Right ventricle myocardium inferior (tissue), 1 donor: ENCODE measurements at regions not wholly inside any gene's neighbourhood (a gene's known extent, or its start where the extent isn't known, plus 50 kb on each side); places are given as distances from the start of the nearest gene placed in this dataset.
A peak's percentile ranks its signal among the peaks of the same experiment; 100 is the strongest.

Experiments
- ATAC-seq: fragments of 200-7000 bp; cut with Tn5 transposase; one replicate; pipeline ENCODE4 v1.9.1; 2020; ENCODE audit warnings: mild to moderate bottlenecking, moderate library complexity
- DNase-seq: peaks from one replicate; pipeline ENCODE4 v3.0.0; 2021; ENCODE audit errors: missing footprints
- intact Hi-C: fragments of 100-400 bp; cut with DNase I; formaldehyde crosslinking; loops from one replicate; pipeline ENCODE4 v1.11.0; 2022
- microRNA-seq: library from miRNA; unstranded; fragments of <30 nt; microRNA quantifications from one replicate; pipeline ENCODE4 v1.2.0, GENCODE V29; 2020
- donor health status: DM: no; HTN: yes; CAD: no; lungs with severe emphysema.

DNA sequence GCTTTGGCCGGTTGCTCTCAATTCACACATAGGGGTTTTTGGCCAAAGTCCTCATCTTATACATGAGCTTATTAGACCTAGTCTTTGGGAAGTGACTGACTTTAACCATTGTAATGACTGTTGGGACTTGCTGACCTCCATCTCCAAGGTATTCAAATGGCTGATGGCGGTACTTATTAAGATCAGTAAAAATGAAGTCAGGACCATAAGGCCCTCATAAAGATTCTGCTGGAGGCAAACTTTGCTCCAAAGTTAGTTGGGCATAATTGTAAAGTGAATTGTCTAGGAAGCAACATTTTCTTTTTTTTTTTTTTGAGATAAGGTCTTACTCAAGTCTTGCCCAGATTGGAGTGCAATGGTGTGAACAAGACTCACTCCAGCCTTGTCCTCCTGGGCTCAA is 76.3 kb upstream of the MKLN1 start:
- ATAC-seq, result no peak
- intact Hi-C loops, result no loop called here
- no peak for DNase-seq

DNA sequence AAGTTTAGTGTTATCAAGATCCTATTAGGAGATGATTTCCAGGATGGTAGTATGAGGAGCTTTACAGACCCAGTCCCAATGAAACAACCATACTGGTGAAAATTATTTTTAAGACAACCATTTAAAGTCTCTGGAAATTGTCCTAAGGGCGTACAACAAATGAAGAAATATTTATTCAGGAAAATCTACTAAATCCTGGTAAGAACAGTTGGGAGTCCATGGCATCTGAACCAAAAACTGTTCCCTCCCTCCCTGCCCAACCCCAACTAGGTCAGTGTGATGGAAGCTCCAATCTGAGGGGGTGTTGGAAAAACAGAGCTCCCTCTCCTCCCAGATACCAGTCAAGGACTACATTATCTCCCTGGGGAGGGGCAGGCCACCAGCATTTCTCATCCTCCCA is 74.7 kb upstream of the MKLN1 start:
- intact Hi-C loops, result no loop called here
- ATAC-seq (no peak), DNase-seq (no peak)

DNA sequence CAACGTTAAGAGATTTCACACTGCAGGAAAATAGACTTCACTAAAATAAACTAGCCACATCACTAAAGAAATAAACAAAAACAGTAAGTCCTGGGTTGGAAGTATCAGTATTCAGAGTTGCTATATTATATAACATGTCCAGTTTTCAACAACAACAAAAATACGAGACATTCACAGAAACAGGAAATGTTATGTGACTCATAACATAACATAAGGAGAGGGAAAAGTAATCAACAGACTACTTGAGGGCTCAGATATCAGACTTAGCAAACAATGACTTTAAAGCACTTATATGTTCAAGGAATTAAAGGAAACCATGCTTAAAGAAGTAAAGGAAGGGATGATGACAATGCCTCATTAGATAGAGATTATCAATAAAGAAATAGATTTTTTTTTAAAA is 73.5 kb upstream of the MKLN1 start:
- ATAC-seq (no peak), DNase-seq (no peak)
- intact Hi-C loops, result no loop called here

DNA sequence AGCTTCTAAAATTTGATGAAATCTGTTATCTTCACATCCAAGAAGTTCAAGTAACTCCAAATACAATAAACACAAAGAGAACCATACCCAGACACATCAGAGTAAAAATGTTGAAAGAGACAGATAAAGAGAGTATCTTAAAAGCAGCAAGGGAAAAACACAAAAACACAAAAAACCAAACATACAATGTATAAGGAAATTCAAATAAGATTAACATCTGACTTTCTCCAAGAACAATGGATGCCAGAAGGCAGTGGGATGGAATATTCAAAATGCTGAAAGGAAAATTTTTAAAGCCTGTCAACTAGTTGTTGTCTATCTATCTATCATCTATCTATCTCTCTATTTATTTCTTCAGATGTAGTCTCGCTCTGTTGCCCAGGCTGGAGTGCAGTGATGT is 72.4 kb upstream of the MKLN1 start:
- intact Hi-C loops, result no loop called here
- ATAC-seq (no peak), DNase-seq (no peak)

DNA sequence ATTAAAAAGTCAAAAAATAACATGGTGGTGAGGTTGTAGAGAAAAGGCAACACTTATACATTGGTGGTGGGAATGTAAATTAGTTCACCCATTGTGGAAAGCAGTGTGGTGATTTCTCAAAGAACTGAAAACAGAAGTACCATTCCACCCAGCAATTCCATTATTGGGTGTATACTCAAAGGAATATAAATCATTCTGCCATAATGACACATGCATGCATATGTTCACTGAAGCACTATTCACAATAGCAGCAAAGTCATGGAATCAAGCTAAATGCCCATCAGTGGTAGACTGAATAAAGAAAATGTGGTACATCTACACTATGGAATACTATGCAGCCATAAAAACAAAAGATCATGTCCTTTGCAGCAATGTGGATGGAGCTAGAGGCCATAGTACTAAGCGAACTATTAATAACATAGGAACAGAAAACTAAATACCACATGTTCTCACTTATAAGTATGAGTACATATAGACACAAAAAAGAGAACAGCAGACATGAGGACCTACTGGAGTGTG is 66.1 kb upstream of the MKLN1 start:
- no peak for ATAC-seq
- DNase-seq, result no peak
- intact Hi-C loops, result no loop called here

DNA sequence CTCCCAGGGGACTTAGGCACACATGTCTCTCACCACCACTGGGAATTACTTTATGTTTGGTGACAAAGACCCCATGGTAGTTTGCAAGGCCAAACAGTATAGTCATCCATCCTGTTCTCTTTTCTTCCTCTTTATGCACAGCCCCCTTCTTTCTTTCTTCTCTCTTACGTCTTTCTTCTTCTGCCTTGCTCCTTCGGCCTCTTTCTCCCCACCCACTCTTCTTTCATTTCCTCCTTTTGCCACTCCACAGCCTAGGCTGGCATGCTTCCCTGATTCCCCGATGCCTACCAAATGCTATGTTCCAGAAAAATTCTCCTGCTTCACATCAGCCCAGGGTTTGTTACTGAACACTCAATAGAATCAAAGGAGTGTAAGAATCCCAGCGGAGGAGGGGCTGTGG is 62.4 kb upstream of the MKLN1 start:
- ATAC-seq, result no peak
- intact Hi-C loops, result no loop called here
- DNase-seq, result no peak

DNA sequence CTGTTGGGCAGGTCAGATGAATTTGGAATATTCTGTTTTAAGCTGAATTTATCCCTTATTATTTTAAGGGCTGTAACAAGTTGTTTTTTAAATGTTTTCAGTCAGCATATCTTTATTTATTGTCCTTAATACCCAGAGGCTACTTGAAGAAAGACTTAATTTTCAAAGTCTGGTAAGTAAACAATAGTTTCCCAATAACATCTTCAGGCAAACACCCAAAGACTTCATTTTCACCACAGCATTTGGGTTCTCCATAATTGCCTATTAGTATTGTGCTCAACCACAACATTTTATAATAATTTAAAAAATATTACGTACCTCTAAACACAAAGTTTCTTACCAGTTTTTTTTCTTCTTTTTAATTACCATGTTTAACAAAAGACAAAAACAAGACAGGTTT is 60.0 kb upstream of the MKLN1 start:
- ATAC-seq (no peak), DNase-seq (no peak)
- intact Hi-C loops, result no loop called here

DNA sequence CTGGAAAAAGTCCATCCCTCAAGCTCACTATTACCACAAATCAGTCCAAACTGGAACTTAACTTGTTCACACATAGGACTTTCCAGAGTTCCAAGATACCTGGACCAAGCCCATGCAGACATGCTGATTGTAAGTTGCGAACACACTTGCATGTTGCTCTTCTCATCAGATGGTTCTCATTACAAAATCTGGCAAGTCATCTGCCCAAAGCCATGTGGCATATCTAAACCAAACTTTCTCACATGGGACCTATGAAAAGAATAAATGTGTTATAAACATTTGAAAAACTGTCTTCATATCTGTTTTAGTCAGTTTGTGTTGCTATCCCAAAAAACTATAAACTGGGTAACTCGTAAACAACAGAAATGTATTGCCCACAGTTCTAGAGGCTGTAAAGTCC is 58.8 kb upstream of the MKLN1 start:
- DNase-seq, result no peak
- ATAC-seq, result no peak
- intact Hi-C loops, result no loop called here

DNA sequence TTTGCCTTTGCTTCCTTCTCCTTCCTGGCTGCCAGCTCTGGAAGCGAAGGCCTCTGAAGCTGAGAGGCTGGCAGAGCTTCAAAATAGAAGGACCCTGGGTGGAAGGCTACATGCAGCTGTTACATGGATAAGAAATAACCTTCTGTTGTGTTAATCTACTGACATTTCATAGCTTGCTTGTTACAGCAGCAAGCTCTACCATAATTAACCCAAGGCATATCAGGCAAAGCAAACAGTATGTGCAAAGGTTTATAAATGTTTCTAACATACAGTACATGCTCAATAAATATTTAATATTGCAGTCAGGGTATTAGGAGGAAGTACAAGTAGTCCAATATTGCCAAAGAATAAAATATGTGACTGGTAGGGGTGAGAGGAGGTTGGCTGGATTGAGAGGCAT is 55.6 kb upstream of the MKLN1 start:
- ATAC-seq (no peak), DNase-seq (no peak)
- intact Hi-C loops, result no loop called here

DNA sequence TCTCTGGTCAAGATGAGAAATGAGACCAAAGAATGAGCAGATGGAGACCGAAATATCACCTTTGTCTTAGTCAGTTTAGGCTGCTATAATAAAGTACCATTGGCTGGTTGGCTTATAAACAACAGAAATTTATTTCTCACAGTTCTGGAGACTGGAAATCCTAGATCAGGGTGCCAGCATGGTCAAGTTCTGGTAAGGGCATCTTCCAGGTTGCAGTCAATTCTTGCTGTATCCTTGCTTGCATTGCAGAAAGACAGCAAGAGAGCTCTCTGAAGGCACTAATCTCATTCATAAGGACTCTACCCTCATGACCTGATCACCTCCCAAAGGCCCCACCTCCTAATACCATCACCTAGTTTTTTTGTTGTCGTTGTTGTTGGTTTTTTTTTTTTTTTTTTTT is 52.7 kb upstream of the MKLN1 start:
- no peak for DNase-seq
- intact Hi-C loops, result no loop called here
- no peak for ATAC-seq

DNA sequence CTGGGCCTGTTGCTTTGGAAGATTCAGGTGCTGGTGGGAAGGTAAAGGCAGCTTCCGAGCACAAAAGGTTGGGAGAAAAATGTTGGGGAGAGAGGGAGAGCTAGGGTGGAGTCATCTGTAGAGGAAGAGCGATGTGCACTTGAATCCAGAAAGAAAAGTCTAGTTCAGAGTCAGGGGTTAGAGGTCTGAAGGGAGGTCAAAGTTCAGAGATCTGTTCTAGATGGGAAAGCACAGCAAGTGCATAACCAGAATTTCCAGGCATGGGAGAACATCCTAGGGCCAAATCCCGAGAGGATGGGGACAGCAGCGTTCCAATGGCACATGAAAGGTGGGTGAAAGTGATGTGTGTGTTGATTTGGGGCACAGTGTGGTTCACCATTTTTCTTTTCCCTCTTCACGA is 51.5 kb upstream of the MKLN1 start:
- intact Hi-C loops, result no loop called here
- ATAC-seq, result no peak
- DNase-seq, result no peak

DNA sequence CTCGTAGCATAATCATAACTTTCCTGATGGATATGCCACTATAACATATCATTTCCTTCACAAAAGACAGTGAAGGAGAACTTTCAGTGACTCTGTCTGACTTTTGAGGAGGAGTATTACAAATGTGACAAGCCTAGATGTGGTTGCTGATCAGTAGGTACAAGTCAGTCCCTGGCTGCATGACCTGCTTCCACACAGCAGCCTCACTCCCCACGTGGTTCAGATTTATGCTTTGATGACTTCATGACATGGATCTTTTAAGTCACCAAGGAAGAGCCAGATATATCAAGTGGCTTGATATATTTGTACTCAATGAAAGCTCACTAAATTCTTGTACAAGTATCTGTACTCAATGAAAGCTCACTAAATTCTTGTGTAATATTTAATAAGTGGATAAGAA is 50.9 kb upstream of the MKLN1 start:
- DNase-seq (no peak), ATAC-seq (no peak)
- intact Hi-C loops, result no loop called here

Small RNA genes lying in the stretch of these regions (microRNA-seq; reads per million reads assigned to microRNA genes)
- 9,768 reads per million, percentile 95 among the genes with 10 or more reads in this experiment for gene MIR29A
